ENCODE measurements at regions not wholly inside any gene's neighbourhood (a gene's known extent, or its start where the extent isn't known, plus 50 kb on each side); places are given as distances from the start of the nearest gene placed in this dataset.

DNA sequence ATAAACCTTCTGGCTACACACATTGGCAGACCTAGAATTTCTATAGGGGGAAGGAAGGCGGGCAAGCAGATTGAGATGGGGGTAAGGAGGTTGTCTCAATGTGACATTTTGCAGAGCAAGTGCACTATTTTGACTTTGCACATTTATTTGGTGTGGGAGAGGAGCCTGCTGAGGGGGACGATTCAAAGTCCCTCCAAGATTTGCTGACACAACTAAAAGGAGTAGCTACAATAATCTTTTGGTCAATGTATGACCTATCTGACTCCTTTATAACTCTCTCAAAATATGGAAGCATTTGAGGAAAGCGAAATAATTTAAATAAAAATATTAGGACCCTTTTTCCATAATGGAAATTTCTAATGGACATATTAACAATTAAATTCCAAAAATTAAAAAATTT is 274.9 kb upstream of the PPARGC1A start:
- DNase-seq (ENCODE audit: low read depth), result no peak

GRCh38 chr4:24164054-24164693 is 274.3 kb upstream of the PPARGC1A start:
- DNase-seq (ENCODE audit: low read depth), result peak; percentile 14

DNA sequence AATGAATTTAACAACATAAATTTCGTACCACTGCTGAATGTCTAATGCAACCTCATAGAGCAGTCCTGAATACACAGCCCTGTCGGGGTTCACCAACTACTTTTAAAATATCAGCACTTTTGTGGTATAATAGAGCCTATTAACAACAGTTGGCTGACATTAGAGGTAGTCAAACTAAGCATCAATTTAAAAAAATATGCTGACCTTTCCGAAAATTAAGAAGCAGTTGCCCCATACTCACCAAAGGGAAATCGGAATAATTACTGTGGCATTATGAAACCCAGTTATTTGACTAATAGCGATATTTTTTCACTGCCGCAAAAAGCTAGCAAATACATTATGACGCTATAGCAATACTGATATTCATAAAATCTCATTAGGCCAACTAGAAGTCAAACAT is 273.5 kb upstream of the PPARGC1A start:
- no peak for DNase-seq (ENCODE audit: low read depth)

DNA sequence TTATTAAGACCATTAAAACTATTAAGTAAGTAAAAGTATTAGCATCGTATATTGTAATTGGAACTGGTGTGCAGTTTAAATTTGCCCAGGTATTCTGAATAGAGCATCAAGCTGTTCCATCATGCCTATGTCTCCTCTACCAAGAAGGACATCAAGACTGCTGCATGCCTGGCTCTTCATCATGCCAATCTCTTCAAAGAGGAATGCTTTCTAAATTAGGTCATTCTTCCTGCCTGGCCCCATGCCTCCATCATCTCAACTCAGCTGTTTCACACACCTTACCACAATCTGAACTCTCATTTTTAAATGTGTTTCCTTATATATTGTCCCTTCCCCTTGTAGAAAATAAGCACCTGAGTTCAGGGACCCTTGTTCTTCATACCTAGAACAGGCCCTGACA is 270.5 kb upstream of the PPARGC1A start:
- peak; percentile 29 for DNase-seq (ENCODE audit: low read depth)

- no peak for DNase-seq (ENCODE audit: low read depth)
Observed at GRCh38 chr4:24158031-24158430, 268.2 kb upstream of the PPARGC1A start.

GRCh38 chr4:24150034-24150433 is 260.2 kb upstream of the PPARGC1A start:
- no peak for DNase-seq (ENCODE audit: low read depth)

- no peak for DNase-seq (ENCODE audit: low read depth)
Observed at GRCh38 chr4:24146127-24146526, 256.3 kb upstream of the PPARGC1A start.

DNA sequence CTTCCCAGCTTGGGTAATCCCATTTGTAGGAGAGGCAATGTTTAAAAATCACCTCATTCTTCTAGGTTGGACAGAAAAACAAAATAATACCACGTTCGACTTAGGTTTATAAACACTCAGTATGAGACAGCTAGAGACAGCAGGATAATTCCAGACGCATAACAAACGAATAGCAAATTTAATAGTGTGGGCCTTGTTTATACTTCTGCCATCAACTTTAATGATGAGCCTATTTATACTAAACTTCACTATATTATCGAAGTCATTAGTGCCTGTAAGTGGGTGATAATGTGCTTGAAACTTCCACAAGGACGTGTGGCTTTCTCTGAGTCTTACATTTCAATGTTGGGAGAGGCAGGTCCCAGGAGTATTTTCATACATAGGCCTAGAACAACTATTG is 255.7 kb upstream of the PPARGC1A start:
- no peak for DNase-seq (ENCODE audit: low read depth)

DNA sequence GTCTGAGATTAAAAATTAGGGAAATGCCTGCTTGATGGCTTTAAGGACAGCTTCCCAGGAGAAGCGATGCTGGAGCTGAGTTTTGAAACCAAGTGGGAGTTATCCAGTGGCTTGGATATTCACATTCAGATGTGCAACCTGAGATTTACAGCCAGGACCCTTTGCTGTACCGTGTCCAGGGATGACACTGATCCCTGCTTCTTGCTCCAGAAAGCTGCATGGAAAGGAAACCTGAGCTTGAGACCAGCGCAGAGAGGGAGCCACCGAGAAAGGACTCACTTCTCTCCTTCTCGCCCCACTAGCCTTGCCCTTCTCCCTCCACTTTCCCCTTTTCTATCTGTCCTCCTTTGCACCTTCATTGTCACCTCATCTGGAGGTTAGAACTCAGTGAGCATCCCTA is 254.5 kb upstream of the PPARGC1A start:
- no peak for DNase-seq (ENCODE audit: low read depth)

DNA sequence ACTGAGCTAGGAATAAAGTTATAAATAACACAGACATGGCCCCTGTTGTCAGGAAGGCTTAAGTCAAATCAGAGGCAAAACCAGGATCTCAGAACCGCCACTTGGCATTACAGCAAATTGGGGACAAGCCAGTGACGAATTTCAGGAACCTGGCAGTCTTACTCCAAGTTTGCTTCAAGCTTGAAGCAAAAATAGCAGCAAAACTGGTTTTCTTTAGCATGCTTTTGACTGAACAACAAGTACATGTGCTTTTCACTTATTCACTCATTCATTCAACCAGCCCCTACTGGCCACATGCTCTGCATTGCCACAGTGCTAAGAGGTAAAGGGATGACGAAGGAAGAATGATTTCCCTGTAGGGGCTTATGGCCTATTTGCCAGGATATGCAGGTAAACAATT is 253.9 kb upstream of the PPARGC1A start:
- no peak for DNase-seq (ENCODE audit: low read depth)

DNA sequence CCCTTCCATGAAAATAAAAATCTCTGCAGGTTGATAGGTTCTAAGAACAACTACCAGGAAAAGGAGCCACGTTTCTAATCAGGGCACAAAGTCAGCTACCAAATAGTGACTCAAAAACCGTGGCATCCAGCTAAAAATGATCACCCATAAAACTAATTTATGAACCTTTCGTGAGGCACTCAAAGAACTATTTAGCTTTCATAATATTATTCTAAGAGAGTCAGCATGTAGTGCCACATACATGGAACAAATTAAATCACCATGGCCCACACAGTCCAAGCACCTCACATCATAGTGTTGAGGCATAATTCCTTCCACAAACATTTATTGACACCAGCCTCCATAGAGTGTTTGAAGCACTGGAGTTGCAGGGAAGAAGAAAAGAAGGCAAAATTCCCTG is 252.0 kb upstream of the PPARGC1A start:
- no peak for DNase-seq (ENCODE audit: low read depth)

GRCh38 chr4:24140892-24141291 is 251.0 kb upstream of the PPARGC1A start:
- no peak for DNase-seq (ENCODE audit: low read depth)

DNA sequence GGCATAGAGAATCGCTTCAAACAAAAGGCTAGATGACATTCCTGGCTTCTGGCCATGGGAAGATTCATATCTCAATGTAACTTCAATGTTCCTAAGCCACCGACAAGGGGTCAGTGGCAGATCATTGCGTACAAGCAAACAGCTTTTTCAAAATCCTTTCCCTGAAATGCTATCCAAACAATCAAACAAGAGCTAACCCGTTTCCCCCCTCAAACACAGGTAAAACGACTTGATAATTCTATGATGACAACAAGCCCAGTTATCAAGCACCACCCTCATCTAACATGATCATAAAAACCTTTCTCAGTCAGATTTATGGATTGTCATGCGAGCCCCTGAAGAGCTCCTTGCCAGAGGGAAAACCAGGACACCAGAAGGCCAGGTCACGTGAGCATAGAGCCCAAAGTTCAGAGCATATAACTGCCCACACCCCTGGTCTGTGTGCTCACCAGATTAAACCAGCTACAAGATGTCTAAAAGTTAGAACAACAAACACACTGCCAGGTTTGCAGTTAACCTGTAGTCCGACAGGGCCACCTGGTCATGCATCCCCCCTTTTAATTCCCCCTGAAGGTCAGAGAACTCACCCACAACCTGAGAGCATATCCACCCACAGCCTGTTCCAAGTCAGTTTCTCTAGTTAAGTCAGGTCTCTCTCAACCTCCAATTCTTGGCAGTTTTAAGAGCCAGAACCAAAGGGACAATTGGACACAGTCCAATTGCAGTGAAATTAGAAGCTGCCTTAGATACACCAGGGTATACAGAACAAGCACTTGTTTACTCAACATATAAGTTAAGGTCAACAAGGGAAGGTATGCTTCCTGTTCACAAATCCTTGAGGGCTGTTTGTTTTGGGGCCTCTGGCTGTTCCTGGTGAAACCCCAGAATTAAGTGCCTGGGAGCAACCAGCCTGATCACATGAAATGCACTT is 248.1 kb upstream of the PPARGC1A start:
- DNase-seq (ENCODE audit: low read depth), result peak; percentile 2

DNA sequence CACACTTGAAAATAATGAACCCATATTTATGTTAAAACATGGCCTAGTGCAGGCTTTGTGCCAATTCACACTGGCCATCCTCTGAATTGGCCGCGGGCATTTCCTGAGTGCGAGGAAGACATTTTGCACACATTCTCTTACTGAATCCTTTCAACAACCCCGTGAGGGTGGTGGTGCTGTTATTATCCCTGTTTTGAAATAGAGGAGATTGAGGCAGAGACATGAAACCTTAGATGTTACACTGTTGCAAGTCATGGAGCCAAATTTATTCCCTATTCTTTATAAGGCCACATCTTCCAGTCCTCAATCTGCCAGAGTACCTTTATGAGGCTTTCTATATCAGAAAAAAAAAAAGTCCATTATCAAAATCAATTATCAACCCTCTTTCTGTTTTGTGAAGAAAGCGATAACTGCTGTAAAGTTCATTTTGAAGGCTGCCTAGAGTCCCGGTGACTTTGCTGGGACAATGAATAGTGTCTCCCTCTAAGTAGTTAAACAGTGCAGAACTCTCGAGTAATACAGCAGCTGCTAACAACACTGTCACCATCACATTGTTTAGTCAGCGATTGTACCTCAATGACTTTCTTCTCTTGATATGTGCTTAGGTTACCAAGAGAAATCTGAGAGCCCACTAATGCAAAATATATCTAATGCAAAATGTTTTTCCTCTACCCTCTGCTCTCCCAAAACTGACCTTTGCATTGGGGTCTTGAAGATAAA is 242.3 kb upstream of the PPARGC1A start:
- DNase-seq (ENCODE audit: low read depth), result no peak

- no peak for DNase-seq (ENCODE audit: low read depth)
Observed at GRCh38 chr4:24130637-24131036, 240.8 kb upstream of the PPARGC1A start.

DNA sequence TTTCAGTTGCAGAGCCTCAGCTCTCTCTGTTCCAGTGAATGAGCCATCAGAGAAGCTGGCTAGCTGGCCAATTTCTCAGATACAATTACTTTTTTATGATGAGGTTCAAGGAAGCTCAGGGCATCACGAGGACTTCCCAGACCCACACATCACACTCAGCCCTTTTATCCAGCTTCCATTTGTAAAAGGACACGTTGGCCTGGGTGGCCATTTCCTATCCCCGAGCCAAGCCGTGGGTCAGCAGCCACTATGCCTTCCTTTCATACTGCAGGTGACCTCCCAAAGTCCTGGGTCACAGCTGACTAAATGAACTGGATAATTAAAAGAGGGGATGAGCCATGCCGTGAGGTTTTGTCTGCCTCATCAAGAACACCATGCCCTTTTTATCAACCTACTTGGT is 236.9 kb upstream of the PPARGC1A start:
- no peak for DNase-seq (ENCODE audit: low read depth)

DNA sequence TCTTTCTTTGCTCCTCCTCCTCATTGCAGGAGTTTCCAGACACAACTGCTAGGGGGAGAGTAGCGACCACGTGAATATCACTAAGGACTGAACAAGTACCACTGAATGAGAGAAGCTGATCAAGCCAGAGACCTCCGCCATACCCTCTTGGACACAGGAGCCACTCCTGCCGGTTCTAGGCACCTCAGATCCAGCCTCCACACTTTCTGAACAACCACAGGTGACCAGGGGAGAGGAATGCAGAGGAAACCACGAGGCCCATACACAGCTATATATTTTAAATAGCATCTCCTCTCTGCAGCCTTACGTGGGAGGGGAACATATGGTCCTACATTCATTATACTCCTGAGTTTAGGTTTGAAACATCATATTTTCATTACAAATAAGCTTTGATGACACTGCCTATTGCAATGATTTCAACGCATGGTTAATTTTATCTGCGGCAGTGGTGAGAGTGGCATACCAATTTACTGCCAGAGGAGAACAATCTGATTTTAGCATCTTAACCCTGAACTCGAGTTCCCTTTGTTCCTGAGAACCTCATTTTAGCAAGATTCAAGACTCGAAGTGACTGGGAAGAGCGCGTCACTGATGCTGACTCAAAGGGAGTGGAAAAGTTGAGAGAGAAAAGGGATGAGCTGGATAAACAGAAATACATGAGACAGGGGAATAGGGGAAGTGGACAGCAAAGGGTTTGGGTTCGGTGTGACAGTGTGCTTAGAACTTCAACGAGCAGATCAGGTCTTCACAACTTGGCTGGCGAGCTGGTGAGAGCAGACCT is 231.7 kb upstream of the PPARGC1A start:
- DNase-seq (ENCODE audit: low read depth), result no peak

- no peak for DNase-seq (ENCODE audit: low read depth)
Observed at GRCh38 chr4:24117975-24118374, 228.1 kb upstream of the PPARGC1A start.

- no peak for DNase-seq (ENCODE audit: low read depth)
Observed at GRCh38 chr4:24116107-24116506, 226.3 kb upstream of the PPARGC1A start.

DNA sequence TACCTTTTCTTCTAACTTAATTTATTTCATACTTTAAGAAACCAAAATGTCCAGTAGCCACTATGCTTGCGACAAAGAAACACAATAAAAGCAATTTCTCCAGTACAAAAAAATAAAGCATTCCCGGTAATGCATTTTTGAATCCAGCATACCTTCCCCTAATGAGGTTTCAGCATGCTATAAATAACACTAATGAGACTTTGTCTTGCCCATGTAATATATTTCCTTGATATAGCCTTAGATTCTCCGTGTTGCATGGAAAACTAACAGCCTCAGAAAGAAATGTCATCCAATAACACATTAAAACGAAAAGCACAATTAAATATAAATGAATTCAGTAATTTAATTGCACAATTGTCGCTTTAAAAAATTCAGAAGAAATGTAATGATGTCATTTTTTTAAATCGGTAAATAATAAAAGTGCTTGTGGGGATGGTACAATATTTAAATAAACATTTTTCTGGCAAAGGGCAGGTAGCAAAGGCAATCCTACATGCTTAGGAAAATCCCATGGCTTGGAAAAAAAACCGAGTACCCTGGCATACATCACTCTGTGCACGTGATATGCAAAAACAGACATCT is 225.2 kb upstream of the PPARGC1A start:
- no peak for DNase-seq (ENCODE audit: low read depth)

DNA sequence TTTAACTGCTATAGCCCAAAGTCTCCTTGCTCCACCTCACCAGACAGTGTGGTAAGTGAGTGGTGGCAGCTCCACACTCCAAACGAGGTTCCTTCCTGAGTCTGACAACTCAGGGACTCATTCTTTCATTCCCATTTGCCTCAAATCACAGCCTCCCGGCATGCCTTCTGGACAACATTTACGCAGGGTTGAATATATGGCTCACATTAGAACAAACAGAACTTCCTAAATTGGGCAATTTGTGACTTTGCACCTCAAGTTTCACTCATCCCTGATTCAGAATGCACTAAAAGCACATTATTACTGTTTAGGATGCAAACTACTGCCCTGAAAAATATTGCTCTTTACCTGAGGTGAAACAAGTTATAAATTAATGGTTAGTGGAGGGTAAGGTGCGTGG is 224.6 kb upstream of the PPARGC1A start:
- no peak for DNase-seq (ENCODE audit: low read depth)

DNA sequence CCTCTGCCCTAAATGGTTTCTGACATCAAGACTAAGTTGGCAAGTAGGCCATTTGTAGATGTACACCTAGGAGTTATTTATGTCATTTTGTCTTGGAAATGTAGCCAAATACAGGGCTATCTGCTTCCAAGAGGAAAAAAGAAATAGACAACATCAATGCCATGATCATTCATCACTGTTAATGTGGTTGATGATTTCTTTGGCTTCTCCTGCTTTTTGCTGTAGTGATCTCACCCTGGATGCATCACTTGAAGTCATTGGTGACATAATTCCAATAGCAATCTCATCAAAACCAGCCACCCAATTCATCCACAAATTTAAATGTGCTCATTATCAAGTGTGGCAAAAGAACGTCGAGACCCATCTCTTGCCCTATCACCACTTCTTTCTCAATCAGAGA is 222.6 kb upstream of the PPARGC1A start:
- no peak for DNase-seq (ENCODE audit: low read depth)

Measured in M059J (cell line).